ENCODE measurements at regions not wholly inside any gene's neighbourhood (a gene's known extent, or its start where the extent isn't known, plus 50 kb on each side); places are given as distances from the start of the nearest gene placed in this dataset.

DNA sequence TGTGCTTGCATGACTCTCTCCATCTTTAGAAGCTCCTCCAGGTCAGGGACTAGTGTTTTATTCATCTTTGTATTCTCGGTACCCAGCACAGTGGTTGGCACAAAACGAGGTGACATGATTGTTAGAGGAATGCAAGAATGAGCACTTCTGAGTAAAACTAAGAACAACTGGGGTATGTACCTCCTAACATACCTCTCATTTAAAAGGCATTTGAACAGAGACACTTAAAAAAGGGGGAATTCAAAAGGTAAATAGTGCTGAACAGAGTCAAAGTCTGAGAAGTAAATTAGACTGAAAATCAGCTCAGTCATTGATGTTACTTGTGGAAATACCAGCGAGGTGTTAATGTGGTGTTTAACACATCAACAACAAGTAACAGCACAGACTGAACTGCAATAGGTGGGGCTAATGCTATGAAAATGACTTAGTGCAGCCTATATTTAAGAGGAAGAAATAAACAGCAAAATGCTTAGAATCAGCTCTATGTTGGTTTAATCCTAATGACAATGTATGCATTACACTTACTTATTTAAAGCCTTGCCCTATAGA lies 102.4 kb downstream of the TMCO5A start:
- no peak overlapping the region for H3K4me3 ChIP-seq (ENCODE audit: low read length)

DNA sequence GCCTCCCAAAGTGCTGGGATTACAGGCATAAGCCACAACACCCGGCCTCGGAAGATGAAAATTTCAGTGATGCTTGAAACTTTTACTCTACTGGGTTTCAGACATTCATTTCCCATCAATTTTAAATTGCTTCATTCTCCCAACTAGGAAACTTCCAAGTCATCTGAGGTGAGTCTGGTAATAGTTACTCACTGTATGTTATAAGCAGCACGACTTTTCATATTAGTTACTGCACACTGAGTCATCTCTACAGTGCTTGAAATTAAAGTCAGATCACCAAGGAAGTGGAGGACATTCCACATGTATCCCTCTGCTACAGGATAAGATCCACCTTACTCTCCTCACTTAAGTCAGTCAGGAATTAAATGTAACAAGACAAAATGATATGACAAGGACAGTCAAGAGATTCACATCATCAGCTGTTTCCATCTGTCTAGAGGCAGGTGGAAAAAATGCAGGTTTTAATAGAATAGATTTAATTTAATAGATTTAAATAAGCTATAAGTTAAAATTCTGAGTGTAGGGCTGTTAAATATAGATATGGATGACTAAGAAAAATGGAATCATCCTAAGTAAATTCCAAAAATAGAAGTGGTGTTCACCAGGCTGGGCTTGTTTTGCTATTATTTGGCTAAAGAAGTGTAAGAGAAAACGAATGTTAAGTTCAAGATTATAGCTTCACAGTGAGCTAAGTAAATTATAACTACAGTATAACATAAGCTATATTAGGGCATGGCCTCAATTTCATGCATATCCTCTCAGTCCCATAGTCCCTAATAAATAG lies 104.4 kb downstream of the TMCO5A start:
- no peak overlapping the region for H3K4me3 ChIP-seq (ENCODE audit: low read length)
- TF ChIP-seq ZNF274 (IDR thresholded peaks at IDR 0.05; ENCODE audit: low read depth, low read length), result no peak

More for the DNA sequence above, 102.4 kb downstream of the TMCO5A start:
- no peak for TF ChIP-seq ZNF274 (IDR thresholded peaks at IDR 0.05; ENCODE audit: low read depth, low read length)

- no peak overlapping the region for H3K4me3 ChIP-seq (ENCODE audit: low read length)
Measured at GRCh38 chr15:38040615-38041014, 106.2 kb downstream of the TMCO5A start.

GRCh38 chr15:38041576-38041975 lies 107.1 kb downstream of the TMCO5A start:
- TF ChIP-seq ZNF274 (IDR thresholded peaks at IDR 0.05; ENCODE audit: low read depth, low read length), result no peak
- no peak overlapping the region for H3K4me3 ChIP-seq (ENCODE audit: low read length)

More at GRCh38 chr15:38040615-38041014, 106.2 kb downstream of the TMCO5A start:
- no peak for TF ChIP-seq ZNF274 (IDR thresholded peaks at IDR 0.05; ENCODE audit: low read depth, low read length)

- no peak overlapping the region for H3K4me3 ChIP-seq (ENCODE audit: low read length)
- TF ChIP-seq ZNF274 (IDR thresholded peaks at IDR 0.05; ENCODE audit: low read depth, low read length), result no peak
Measured at GRCh38 chr15:38042211-38042610, 107.8 kb downstream of the TMCO5A start.

- H3K4me3 ChIP-seq (ENCODE audit: low read length), result no peak overlapping the region
- no peak for TF ChIP-seq ZNF274 (IDR thresholded peaks at IDR 0.05; ENCODE audit: low read depth, low read length)
Measured at GRCh38 chr15:38042707-38043445, 108.4 kb downstream of the TMCO5A start.

DNA sequence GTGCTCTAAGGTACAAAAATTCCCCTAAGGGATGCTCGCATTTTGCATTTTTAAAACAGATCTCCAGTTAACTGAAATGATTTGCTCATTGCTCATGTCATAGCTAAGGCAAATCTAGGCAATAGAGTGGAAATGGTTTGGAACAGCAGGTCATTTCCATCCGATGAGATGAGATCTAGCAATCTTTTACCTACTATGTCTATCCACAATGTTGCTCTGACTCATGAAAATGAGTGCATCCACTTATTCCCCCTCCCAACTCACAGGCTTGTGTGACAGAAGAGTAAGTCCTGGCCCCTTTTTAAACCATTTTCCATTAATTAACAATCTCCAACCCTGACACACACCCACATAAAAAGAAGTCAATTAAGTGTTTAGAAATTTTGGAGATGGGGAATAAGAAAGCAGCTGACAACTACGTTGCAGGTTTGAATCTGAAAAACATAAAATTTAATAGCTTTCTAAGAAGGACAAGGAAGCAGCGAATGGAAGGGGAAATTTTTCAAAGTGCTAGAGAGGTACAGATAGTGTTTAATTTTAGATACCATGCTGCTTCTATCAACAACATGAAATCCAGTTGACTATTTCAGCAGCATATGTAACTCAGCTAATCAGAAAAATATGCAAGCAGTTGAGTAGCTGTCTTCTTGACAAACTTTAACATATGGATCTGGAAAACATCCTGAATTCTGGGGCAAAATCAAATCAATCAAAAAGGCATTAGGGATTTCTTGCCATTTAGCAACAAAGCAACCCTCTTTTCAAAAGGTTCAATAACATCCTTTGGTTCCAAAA lies 112.0 kb downstream of the TMCO5A start:
- no peak overlapping the region for H3K4me3 ChIP-seq (ENCODE audit: low read length)
- TF ChIP-seq ZNF274 (IDR thresholded peaks at IDR 0.05; ENCODE audit: low read depth, low read length), result no peak

GRCh38 chr15:38048001-38048455 lies 113.6 kb downstream of the TMCO5A start:
- TF ChIP-seq ZNF274 (IDR thresholded peaks at IDR 0.05; ENCODE audit: low read depth, low read length), result no peak
- no peak overlapping the region for H3K4me3 ChIP-seq (ENCODE audit: low read length)

- no peak for TF ChIP-seq ZNF274 (IDR thresholded peaks at IDR 0.05; ENCODE audit: low read depth, low read length)
- H3K4me3 ChIP-seq (ENCODE audit: low read length), result no peak overlapping the region
Measured at GRCh38 chr15:38049891-38050290, 115.5 kb downstream of the TMCO5A start.

- no peak for TF ChIP-seq ZNF274 (IDR thresholded peaks at IDR 0.05; ENCODE audit: low read depth, low read length)
- H3K4me3 ChIP-seq (ENCODE audit: low read length), result no peak overlapping the region
Measured at GRCh38 chr15:38050529-38051448, 116.3 kb downstream of the TMCO5A start.

GRCh38 chr15:38053205-38053604 lies 118.8 kb downstream of the TMCO5A start:
- no peak overlapping the region for H3K4me3 ChIP-seq (ENCODE audit: low read length)
- no peak for TF ChIP-seq ZNF274 (IDR thresholded peaks at IDR 0.05; ENCODE audit: low read depth, low read length)

- no peak for TF ChIP-seq ZNF274 (IDR thresholded peaks at IDR 0.05; ENCODE audit: low read depth, low read length)
- H3K4me3 ChIP-seq (ENCODE audit: low read length), result no peak overlapping the region
Measured at GRCh38 chr15:38053776-38054175, 119.3 kb downstream of the TMCO5A start.

DNA sequence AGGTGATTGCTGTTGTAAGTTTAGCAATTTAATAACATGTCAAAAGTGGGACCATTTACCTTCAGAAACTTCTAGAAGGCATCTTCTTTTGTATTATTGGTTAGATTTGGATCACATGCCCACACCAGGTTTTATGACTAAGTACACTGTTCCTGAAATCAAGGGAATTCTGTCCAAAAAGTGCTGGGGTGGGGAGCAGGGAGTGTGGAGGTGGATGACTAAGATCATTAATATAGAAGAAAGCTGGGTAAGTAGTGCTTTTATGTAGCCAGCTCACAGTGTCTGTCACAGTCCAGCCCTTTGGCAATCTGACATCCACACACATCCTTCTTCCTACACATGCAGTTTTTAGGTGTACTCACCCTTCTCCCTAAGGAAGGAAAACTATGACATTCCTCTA lies 120.0 kb downstream of the TMCO5A start:
- H3K4me3 ChIP-seq (ENCODE audit: low read length), result no peak overlapping the region
- no peak for TF ChIP-seq ZNF274 (IDR thresholded peaks at IDR 0.05; ENCODE audit: low read depth, low read length)

All from GM08714 (cell line).